ENCODE measurements at regions not wholly inside any gene's neighbourhood (a gene's known extent, or its start where the extent isn't known, plus 50 kb on each side); places are given as distances from the start of the nearest gene placed in this dataset.
A peak's percentile ranks its signal among the peaks of the same experiment; 100 is the strongest.
"Not testable (repeated sequence)": the region's sequence is repeated elsewhere in the genome, so short reads cannot be mapped to it uniquely, and the experiment has no call there.

- DNase-seq, result no peak
These were observed 169.2 kb upstream of the FHL2 start for GRCh38 chr2:105567996-105568494.

GRCh38 chr2:105563000-105563719, 164.3 kb upstream of the FHL2 start:
- no peak for DNase-seq

- DNase-seq, result no peak
These were observed 162.6 kb upstream of the FHL2 start for GRCh38 chr2:105561401-105561800.

GRCh38 chr2:105560157-105560556, 161.3 kb upstream of the FHL2 start:
- no peak for DNase-seq

- DNase-seq, result no peak
These were observed 158.4 kb upstream of the FHL2 start for GRCh38 chr2:105557021-105557920.

- no peak for DNase-seq
These were observed 157.5 kb upstream of the FHL2 start for GRCh38 chr2:105556366-105556765.

GRCh38 chr2:105554235-105554634, 155.4 kb upstream of the FHL2 start:
- DNase-seq, result no peak

- no peak for DNase-seq
These were observed 154.8 kb upstream of the FHL2 start for GRCh38 chr2:105553538-105554196.

- no peak for DNase-seq
These were observed 147.8 kb upstream of the FHL2 start for GRCh38 chr2:105546628-105546974.

- DNase-seq, result peak; percentile 57
These were observed 147.1 kb upstream of the FHL2 start for GRCh38 chr2:105545730-105546627.

GRCh38 chr2:105544591-105545377, 145.9 kb upstream of the FHL2 start:
- no peak for DNase-seq

- no peak for DNase-seq
These were observed 142.6 kb upstream of the FHL2 start for GRCh38 chr2:105541189-105542050.

GRCh38 chr2:105540642-105541041, 141.8 kb upstream of the FHL2 start:
- no peak for DNase-seq

- no peak for DNase-seq
These were observed 140.5 kb upstream of the FHL2 start for GRCh38 chr2:105539331-105539730.

- no peak for DNase-seq
These were observed 140.0 kb upstream of the FHL2 start for GRCh38 chr2:105538840-105539239.

GRCh38 chr2:105537920-105538319, 139.1 kb upstream of the FHL2 start:
- no peak for DNase-seq

GRCh38 chr2:105537466-105537865, 138.6 kb upstream of the FHL2 start:
- no peak for DNase-seq

GRCh38 chr2:105536175-105536574, 137.3 kb upstream of the FHL2 start:
- no peak for DNase-seq

GRCh38 chr2:105529258-105529657, 130.4 kb upstream of the FHL2 start:
- DNase-seq, result not testable (repeated sequence)
